ENCODE measurements at regions not wholly inside any gene's neighbourhood (a gene's known extent, or its start where the extent isn't known, plus 50 kb on each side); places are given as distances from the start of the nearest gene placed in this dataset.
"Not testable (repeated sequence)": the region's sequence is repeated elsewhere in the genome, so short reads cannot be mapped to it uniquely, and the experiment has no call there.

- DNase-seq; in situ Hi-C loops (cut with MboI; ENCODE audit: low pct_unique_long_range_greater_than_20kb, low sequenced_read_pairs): not testable (repeated sequence)
These were observed 350.5 kb upstream of the EMCN start for GRCh38 chr4:100868281-100868680.

- in situ Hi-C loops (cut with MboI; ENCODE audit: low pct_unique_long_range_greater_than_20kb, low sequenced_read_pairs) = no loop called here
- no peak for DNase-seq
These were observed 334.5 kb upstream of the EMCN start for GRCh38 chr4:100852326-100852725.

- no peak for DNase-seq
- in situ Hi-C loops (cut with MboI; ENCODE audit: low pct_unique_long_range_greater_than_20kb, low sequenced_read_pairs) = no loop called here
These were observed 331.5 kb upstream of the EMCN start for GRCh38 chr4:100849319-100849718.

- no peak for DNase-seq
- in situ Hi-C loops (cut with MboI; ENCODE audit: low pct_unique_long_range_greater_than_20kb, low sequenced_read_pairs) = no loop called here
These were observed 331.0 kb upstream of the EMCN start for GRCh38 chr4:100848841-100849240.

- in situ Hi-C loops (cut with MboI; ENCODE audit: low pct_unique_long_range_greater_than_20kb, low sequenced_read_pairs) = no loop called here
- no peak for DNase-seq
These were observed 326.1 kb upstream of the EMCN start for GRCh38 chr4:100843910-100844309.

- in situ Hi-C loops (cut with MboI; ENCODE audit: low pct_unique_long_range_greater_than_20kb, low sequenced_read_pairs) = no loop called here
- DNase-seq = no peak
These were observed 325.0 kb upstream of the EMCN start for GRCh38 chr4:100842856-100843255.

GRCh38 chr4:100841911-100842310, 324.1 kb upstream of the EMCN start:
- DNase-seq = no peak
- in situ Hi-C loops (cut with MboI; ENCODE audit: low pct_unique_long_range_greater_than_20kb, low sequenced_read_pairs) = no loop called here

GRCh38 chr4:100839712-100840111, 321.9 kb upstream of the EMCN start:
- DNase-seq = no peak
- in situ Hi-C loops (cut with MboI; ENCODE audit: low pct_unique_long_range_greater_than_20kb, low sequenced_read_pairs) = no loop called here

- DNase-seq = no peak
- in situ Hi-C loops (cut with MboI; ENCODE audit: low pct_unique_long_range_greater_than_20kb, low sequenced_read_pairs) = no loop called here
These were observed 320.5 kb upstream of the EMCN start for GRCh38 chr4:100838286-100838685.

GRCh38 chr4:100836929-100837328, 319.1 kb upstream of the EMCN start:
- no peak for DNase-seq
- in situ Hi-C loops (cut with MboI; ENCODE audit: low pct_unique_long_range_greater_than_20kb, low sequenced_read_pairs) = no loop called here

- in situ Hi-C loops (cut with MboI; ENCODE audit: low pct_unique_long_range_greater_than_20kb, low sequenced_read_pairs) = no loop called here
- DNase-seq = no peak
These were observed 316.8 kb upstream of the EMCN start for GRCh38 chr4:100834616-100835015.

GRCh38 chr4:100833906-100834305, 316.1 kb upstream of the EMCN start:
- DNase-seq = no peak
- in situ Hi-C loops (cut with MboI; ENCODE audit: low pct_unique_long_range_greater_than_20kb, low sequenced_read_pairs) = no loop called here

GRCh38 chr4:100828986-100829685, 311.3 kb upstream of the EMCN start:
- in situ Hi-C loops (cut with MboI; ENCODE audit: low pct_unique_long_range_greater_than_20kb, low sequenced_read_pairs) = no loop called here
- no peak for DNase-seq

GRCh38 chr4:100828364-100828763, 310.5 kb upstream of the EMCN start:
- no peak for DNase-seq
- in situ Hi-C loops (cut with MboI; ENCODE audit: low pct_unique_long_range_greater_than_20kb, low sequenced_read_pairs) = no loop called here

- no peak for DNase-seq
- in situ Hi-C loops (cut with MboI; ENCODE audit: low pct_unique_long_range_greater_than_20kb, low sequenced_read_pairs) = no loop called here
These were observed 309.9 kb upstream of the EMCN start for GRCh38 chr4:100827756-100828155.

GRCh38 chr4:100826808-100827548, 309.2 kb upstream of the EMCN start:
- in situ Hi-C loops (cut with MboI; ENCODE audit: low pct_unique_long_range_greater_than_20kb, low sequenced_read_pairs) = no loop called here
- DNase-seq = no peak

GRCh38 chr4:100826067-100826466, 308.2 kb upstream of the EMCN start:
- in situ Hi-C loops (cut with MboI; ENCODE audit: low pct_unique_long_range_greater_than_20kb, low sequenced_read_pairs) = no loop called here
- no peak for DNase-seq

- in situ Hi-C loops (cut with MboI; ENCODE audit: low pct_unique_long_range_greater_than_20kb, low sequenced_read_pairs) = no loop called here
- no peak for DNase-seq
These were observed 306.1 kb upstream of the EMCN start for GRCh38 chr4:100823993-100824323.

GRCh38 chr4:100823066-100823992, 305.5 kb upstream of the EMCN start:
- DNase-seq = no peak
- in situ Hi-C loops (cut with MboI; ENCODE audit: low pct_unique_long_range_greater_than_20kb, low sequenced_read_pairs) = no loop called here

GRCh38 chr4:100820249-100820648, 302.4 kb upstream of the EMCN start:
- no peak for DNase-seq
- in situ Hi-C loops (cut with MboI; ENCODE audit: low pct_unique_long_range_greater_than_20kb, low sequenced_read_pairs) = no loop called here
